Activated CD4-positive, CD25-positive, alpha-beta regulatory T cell treated with anti-CD3 and anti-CD28 coated beads, Interleukin-2, amount 50 U/mL, for 72 hours (primary cell): ENCODE measurements at regions not wholly inside any gene's neighbourhood (a gene's known extent, or its start where the extent isn't known, plus 50 kb on each side); places are given as distances from the start of the nearest gene placed in this dataset.
"Not testable (repeated sequence)": the region's sequence is repeated elsewhere in the genome, so short reads cannot be mapped to it uniquely, and the experiment has no call there.

Experiments
- DNase-seq: peaks from one replicate; pipeline ENCODE4 v3.0.0; 2021

- no peak for DNase-seq
Observed at GRCh38 chr2:82748653-82749052, 1710.4 kb downstream of the SUCLG1 start.

DNA sequence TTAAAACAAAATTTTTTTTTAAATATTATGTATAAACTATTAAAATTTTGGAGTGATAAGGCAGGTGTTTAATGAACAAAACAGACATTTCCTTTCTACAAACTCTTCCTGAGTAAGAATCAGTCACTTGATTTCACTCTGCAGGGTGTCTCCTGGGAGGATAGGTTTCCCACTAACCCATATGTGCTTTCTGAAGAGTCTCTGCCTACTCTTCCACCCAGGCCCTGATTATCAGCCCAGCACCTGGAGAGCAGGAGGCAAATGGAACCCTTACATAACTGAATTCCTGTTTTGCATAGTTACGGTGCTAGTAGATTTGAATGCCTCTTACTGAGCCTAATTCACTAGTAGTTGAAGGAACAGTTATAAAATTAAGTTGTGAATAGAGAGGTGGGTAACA, 1718.6 kb downstream of the SUCLG1 start:
- DNase-seq = no peak

GRCh38 chr2:82737965-82738364, 1721.1 kb downstream of the SUCLG1 start:
- DNase-seq = not testable (repeated sequence)

- no peak for DNase-seq
Observed at GRCh38 chr2:82735336-82735735, 1723.7 kb downstream of the SUCLG1 start.

GRCh38 chr2:82731824-82732223, 1727.3 kb downstream of the SUCLG1 start:
- DNase-seq = no peak

- no peak for DNase-seq
Observed at GRCh38 chr2:82730811-82731210, 1728.3 kb downstream of the SUCLG1 start.

DNA sequence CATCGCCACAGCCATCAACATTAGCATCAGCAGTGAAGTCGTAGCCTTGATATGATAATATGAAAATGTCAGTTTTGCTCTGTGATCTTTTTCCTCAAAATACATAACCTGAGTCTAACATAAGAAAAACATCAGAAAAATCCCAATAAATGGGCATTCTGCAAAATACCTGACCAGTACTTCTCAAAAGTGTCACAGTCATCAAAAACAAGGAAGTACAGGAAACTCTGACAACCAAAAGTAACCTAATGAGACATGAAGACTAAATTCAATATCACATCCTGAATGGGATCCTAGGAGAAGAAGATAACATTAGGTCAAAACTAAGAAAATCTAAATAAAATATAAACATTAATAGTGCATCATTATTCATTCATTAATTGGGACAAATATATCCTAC, 1731.0 kb downstream of the SUCLG1 start:
- DNase-seq = no peak

GRCh38 chr2:82708681-82709080, 1750.4 kb downstream of the SUCLG1 start:
- DNase-seq = no peak

- no peak for DNase-seq
Observed at GRCh38 chr2:82697231-82697630, 1761.8 kb downstream of the SUCLG1 start.

GRCh38 chr2:82694431-82694830, 1764.6 kb downstream of the SUCLG1 start:
- DNase-seq = no peak

- DNase-seq = no peak
Observed at GRCh38 chr2:82690757-82691411, 1768.2 kb downstream of the SUCLG1 start.

- DNase-seq = no peak
Observed at GRCh38 chr2:82675186-82675585, 1783.9 kb downstream of the SUCLG1 start.

- DNase-seq = no peak
Observed at GRCh38 chr2:82674652-82675051, 1784.4 kb downstream of the SUCLG1 start.

DNA sequence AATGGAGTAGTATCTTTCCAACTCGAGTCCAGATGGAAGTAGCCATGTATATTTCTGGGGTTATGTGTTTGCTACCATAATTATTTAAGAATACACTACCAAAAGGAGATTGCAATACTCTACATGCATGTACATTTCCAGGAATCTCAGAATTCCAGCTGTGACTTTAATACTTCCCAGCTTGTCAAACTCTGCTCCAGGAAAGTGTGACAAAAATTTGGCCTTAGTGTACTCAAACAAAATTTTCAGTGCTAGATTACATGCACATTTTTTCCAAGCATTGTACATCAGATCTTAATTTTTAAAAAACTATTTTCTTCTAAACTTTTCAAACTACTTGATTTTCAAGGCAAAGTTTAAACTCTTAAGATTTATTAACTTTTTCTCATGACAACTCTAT, 1791.6 kb downstream of the SUCLG1 start:
- no peak for DNase-seq

GRCh38 chr2:82665691-82666090, 1793.4 kb downstream of the SUCLG1 start:
- DNase-seq = no peak

DNA sequence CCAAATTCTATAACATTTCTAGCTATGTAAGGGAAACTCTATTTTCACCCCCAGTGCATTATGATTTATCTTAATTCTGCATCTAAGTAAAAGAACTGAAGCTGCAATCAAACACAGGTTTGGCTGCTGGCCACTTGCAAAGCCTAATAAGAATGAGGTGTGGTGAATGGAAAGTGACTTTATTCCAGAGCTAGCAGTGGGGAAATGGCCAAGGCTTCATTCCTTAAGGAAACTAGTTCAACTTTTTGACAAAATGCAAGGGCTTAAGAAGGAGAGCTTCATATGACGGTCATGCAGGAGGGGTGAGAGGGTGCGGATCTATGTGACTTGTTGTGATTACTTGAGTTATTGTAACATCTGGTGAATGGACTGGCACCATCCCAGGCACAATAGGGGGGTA, 1802.0 kb downstream of the SUCLG1 start:
- no peak for DNase-seq

DNA sequence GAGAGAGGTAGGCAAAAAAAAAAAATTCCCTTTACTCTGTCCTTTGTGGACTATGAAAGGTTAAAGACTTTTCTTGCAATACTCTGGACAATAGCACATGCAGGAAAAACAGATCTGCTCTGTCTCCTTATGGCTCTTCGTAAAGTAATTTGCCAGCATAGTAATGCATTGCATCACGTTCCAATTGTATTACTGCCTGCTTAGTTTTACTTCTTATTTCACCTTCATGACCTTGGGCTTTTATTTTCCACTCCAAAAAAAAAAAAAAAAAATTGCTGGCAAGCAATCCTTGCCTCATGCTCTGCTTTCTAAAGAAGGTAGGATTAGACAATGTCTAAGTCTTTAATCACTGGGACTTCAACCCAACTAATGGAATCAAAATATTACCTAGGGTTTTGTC, 1802.7 kb downstream of the SUCLG1 start:
- DNase-seq = no peak

DNA sequence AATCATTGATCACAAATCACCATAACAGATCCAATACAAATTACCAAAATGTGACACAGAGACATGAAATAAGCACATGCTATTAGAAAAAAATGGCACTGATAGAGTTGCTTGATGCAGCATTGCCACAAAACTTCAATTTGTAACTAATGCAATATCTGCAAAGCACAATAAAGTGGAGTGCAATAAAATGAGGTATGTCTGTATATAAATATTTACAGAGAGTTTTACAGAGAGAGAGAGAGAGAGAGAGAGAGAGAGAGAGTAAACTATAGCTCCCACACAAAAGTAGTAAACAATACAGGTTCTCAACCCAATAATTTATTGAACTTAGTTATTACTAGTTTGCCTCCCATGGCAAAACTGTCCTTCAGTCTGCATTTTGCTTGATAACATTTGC, 1807.0 kb downstream of the SUCLG1 start:
- DNase-seq = no peak

DNA sequence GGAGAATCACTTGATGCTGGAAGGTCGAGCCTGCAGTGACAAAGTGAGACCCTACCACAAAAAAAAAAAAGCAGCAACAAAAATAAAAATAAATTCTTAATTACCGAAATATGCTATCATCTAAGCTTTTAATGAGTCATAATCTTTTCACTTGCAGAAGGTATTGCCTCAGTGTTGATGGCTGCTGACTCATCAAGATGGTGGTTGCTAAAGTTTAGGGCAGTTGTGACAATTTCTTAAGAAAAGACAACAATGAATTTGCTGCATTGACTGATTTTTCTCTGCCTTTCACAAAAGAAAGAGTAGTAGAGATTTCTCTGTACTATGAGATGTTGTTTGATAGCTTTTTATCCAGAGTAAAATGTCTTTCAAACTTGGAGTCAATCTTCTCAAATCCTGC, 1809.0 kb downstream of the SUCLG1 start:
- no peak for DNase-seq

GRCh38 chr2:82641598-82642180, 1817.4 kb downstream of the SUCLG1 start:
- no peak for DNase-seq

GRCh38 chr2:82636402-82637020, 1822.6 kb downstream of the SUCLG1 start:
- no peak for DNase-seq

GRCh38 chr2:82599021-82599420, 1860.1 kb downstream of the SUCLG1 start:
- no peak for DNase-seq

- DNase-seq = no peak
Observed at GRCh38 chr2:82596581-82596980, 1862.5 kb downstream of the SUCLG1 start.

- no peak for DNase-seq
Observed at GRCh38 chr2:82591718-82592117, 1867.4 kb downstream of the SUCLG1 start.

GRCh38 chr2:82576656-82577055, 1882.4 kb downstream of the SUCLG1 start:
- no peak for DNase-seq
